OCI-LY7 (cell line): ENCODE measurements at regions not wholly inside any gene's neighbourhood (a gene's known extent, or its start where the extent isn't known, plus 50 kb on each side); places are given as distances from the start of the nearest gene placed in this dataset.

Experiments
- CTCF ChIP-seq: fragments of 200-600 bp; sonication (generic); conservative IDR thresholded peaks from 2 replicates; pipeline ENCODE4 v1.5.1; 2014; ENCODE audit warnings: mild to moderate bottlenecking, antibody characterized with exemption, low read length, moderate library complexity, mixed read lengths
- EZH2phosphoT487 ChIP-seq: fragments of 200-600 bp; sonication (generic); IDR thresholded peaks from 2 replicates; pipeline ENCODE4 v1.6.1; 2018; ENCODE audit warnings: low read depth, borderline replicate concordance, mild to moderate bottlenecking, mixed run types, antibody characterized with exemption, low read length, moderate library complexity, mixed read lengths

GRCh38 chr9:86410281-86410680 lies 56.1 kb upstream of the TUT7 start:
- TF ChIP-seq CTCF (no peak), EZH2phosphoT487 (no peak)
